ENCODE measurements at regions not wholly inside any gene's neighbourhood (a gene's known extent, or its start where the extent isn't known, plus 50 kb on each side); places are given as distances from the start of the nearest gene placed in this dataset.

DNA sequence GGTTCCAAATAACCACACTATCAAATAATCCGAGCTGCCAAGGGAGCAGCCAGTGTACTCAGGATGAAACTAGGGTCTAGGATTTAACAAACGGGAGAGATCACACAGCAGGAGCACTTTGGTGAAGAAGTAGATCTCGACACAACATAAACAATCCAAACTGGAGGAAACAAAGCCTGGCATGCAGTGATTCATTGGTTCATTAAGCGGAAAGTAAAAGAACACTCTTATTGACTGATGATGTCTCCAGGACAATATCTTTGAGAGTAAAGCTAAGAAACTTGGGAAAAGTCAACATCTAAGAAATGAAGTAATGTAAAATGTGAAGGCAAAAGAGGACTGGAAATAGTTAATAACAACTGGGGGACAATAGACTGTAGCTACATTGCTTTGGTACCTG, 1478.3 kb upstream of the CDH9 start:
- no peak for TF ChIP-seq POLR2AphosphoS5 (IDR thresholded peaks at IDR 0.05)
- TF ChIP-seq EP300 (IDR thresholded peaks at IDR 0.05) = no peak
